Esophagus muscularis mucosa (tissue), 3 donors: ENCODE measurements at regions not wholly inside any gene's neighbourhood (a gene's known extent, or its start where the extent isn't known, plus 50 kb on each side); places are given as distances from the start of the nearest gene placed in this dataset.

ENCODE experiments used
- EP300 ChIP-seq: sonication (generic); formaldehyde crosslinking; IDR thresholded peaks from one replicate; pipeline ENCODE4 v1.6.1; 2017; ENCODE audit warnings: antibody characterized with exemption
- TF ChIP-seq, protein P1 (sequence below), 3 experiments: fragments of 200-600 bp in 2 of 3; fragments of 450-650 bp in 1 of 3; sonication (generic) in 2 of 3; IDR thresholded peaks; one replicate each; pipeline ENCODE4 v1.5.1; 2017 to 2019; ENCODE audit warnings: antibody characterized with exemption in 3 of 3, mild to moderate bottlenecking in 2 of 3, moderate library complexity in 1 of 3

DNA sequence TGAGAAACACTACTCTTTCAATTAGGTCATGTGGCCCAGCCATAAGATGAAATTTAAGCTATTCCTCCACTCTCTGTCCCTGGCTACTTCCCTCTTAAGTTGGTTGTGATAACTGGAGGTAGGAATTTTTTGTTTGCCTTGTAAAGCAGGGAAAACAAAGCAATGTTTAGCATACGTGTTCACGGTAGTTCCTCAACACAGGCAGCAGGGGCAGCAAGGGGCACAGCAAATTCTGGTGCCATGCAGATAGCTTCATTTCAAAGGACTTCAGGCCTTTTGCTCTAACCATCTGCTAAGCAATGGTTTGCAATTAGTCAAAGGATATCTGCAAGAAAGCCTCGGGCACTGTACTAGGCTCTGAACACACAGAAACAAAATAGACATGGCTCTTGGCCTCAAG, 330.2 kb downstream of the ZIC3 start:
- TF ChIP-seq, protein P1, sequence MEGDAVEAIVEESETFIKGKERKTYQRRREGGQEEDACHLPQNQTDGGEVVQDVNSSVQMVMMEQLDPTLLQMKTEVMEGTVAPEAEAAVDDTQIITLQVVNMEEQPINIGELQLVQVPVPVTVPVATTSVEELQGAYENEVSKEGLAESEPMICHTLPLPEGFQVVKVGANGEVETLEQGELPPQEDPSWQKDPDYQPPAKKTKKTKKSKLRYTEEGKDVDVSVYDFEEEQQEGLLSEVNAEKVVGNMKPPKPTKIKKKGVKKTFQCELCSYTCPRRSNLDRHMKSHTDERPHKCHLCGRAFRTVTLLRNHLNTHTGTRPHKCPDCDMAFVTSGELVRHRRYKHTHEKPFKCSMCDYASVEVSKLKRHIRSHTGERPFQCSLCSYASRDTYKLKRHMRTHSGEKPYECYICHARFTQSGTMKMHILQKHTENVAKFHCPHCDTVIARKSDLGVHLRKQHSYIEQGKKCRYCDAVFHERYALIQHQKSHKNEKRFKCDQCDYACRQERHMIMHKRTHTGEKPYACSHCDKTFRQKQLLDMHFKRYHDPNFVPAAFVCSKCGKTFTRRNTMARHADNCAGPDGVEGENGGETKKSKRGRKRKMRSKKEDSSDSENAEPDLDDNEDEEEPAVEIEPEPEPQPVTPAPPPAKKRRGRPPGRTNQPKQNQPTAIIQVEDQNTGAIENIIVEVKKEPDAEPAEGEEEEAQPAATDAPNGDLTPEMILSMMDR (IDR thresholded peaks at IDR 0.05) = no peak
- TF ChIP-seq EP300 = no peak
